HG02678 (cell line): ENCODE measurements at regions not wholly inside any gene's neighbourhood (a gene's known extent, or its start where the extent isn't known, plus 50 kb on each side); places are given as distances from the start of the nearest gene placed in this dataset.
A peak's percentile ranks its signal among the peaks of the same experiment; 100 is the strongest.

ENCODE experiments used
- ATAC-seq: cut with Tn5 transposase; IDR thresholded peaks from one replicate; pipeline ENCODE4 v1.9.1; 2021; ENCODE audit warnings: mild to moderate bottlenecking, moderate library complexity; ENCODE audit not compliant: unreplicated experiment

DNA sequence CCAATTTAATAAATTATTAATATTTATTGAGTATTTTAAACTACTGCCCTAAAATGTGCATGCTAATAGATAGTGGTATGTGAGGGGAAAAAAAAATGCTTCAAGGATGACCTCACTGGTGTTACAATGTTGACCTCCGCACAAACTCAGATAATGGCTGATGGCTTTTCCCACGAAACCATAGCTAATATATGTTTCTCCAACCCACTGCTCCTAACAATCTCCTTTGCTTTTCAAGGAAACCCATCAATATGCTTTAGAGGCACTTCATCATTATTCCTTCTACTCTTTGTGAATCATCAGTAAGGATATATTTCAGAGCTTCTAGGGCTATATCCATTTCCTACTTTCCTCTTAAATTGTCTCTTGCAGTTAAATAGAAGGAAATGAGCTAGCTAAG, 1752.0 kb upstream of the TENM3 start:
- no peak for ATAC-seq

DNA sequence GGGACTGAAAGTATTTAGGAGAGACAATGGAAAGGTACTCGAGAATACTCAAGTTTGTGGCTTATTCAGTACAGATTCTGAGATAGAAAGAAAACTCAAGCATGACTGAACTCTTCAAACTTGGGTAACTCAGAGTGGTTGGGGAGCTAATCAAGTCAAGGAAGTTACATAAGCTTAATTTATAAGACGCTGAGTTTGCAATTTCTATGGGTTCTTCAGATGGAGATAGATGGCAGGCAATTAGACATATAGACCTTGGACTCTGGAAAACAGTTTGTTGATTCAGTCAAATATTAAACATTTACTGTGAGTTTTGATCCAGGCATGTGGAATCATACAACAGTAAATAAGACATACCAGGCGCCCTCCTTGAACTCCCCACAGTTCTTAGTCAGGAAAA, 1749.9 kb upstream of the TENM3 start:
- ATAC-seq, result no peak

DNA sequence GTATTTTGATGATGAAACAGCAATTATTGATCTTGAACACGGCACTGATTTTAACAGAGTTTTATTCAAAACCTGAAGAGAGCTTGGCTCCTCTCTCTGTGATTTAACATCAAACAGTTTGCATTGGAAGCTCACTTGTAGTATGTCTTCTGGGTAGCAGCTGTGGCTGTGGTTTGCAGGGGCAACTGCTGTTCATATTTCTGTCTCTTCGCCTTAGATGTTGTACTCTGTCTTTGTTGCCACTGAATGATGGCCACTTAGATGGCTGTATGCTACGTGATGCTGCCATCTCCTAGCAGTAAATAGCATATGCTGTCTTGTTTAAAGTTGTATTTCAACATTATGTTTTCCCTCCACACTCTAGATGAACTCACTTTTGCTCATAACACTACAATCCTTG, 1743.0 kb upstream of the TENM3 start:
- ATAC-seq, result no peak

DNA sequence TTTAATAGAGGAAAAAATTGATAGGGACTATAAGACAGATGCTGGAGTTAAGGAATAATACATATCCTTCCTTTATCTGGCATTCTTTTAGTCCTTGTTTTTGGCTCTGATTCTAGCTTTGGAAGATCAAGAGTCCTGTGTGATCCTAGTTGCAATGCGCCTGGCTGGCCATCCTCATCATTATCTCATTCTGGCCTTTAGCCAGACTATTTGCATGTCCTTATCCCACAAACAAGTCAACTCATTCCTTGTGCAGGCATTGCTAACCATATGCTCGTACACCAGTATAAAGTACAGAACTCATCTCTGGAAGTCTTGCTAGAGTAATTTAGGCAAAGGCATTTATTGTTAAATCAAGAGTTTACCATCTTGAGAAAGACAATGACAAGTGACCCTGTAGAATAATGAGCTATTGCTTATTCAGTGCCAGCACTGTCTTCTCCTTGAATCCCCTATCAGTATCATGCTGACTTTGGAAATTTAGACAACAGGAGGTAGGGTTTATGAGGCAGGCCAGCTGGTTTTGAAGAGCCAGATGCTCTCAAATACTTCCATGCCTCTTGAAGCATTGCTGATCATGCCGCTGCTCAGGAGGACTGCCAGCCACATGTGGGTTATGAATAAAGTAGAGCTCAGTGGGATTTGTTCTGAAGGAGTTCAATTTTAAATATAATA, 1730.3 kb upstream of the TENM3 start:
- ATAC-seq, result no peak

DNA sequence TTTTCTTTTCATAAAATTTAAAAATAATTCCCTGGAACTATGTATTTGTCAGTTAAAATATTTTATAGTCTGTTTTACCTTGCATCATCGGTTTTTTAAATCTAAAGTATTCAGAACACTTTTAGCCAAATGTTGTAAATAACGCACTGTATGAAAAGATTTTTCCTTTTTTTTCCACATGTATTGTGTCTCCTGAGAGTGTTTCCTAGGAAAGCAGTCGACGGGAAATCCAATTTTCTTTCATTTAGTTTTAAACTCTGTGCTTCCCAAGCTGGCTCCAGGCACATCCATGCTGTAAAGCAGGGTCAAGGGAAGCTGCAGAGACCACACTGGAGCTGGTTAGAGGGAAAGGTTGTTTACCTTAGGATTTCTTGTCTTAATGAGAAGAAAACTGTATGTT, 1724.3 kb upstream of the TENM3 start:
- no peak for ATAC-seq

DNA sequence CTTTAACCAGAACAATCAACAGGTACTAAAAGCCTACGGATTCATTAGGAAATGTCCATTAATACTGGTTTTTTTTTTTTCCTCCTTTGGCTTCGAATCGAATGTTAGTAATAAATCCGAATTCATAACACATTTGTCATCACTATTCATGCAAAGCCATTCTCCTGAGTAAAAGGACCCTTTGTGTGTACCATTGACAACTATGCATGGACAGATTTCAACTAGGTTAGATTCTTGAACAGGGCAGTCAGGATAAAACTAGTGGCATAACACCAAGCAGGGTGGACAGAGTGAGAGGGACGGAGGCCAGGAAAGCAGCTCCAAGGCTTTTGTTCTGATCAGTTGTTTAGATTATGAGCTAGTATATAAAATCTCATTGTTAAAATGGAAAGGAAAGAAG, 1722.0 kb upstream of the TENM3 start:
- no peak for ATAC-seq

DNA sequence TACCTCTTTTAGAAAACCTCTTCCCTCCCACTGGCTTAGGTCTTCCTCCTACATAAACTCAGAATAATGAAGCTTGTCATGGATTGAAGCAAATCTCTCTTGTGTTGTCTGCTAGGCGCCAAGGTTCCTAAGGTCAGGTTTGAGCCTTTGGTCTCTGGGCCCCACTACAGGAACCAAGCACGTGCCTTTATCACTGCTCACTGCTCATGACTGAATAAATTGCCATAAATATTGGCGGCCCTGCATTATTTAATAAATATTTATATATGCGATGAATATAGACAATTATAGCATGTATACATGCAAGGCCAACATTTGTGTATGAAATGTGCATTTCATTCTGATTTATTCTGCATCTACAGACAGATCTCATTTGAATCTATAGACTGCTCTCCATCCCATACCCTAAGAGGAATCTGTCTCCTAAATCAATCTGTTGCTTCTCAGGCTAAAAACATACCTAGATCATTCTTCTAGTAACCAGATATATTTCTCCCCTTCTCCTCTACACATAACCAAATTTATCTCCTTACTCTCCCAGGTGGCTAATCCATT, 1717.6 kb upstream of the TENM3 start:
- ATAC-seq, result no peak

DNA sequence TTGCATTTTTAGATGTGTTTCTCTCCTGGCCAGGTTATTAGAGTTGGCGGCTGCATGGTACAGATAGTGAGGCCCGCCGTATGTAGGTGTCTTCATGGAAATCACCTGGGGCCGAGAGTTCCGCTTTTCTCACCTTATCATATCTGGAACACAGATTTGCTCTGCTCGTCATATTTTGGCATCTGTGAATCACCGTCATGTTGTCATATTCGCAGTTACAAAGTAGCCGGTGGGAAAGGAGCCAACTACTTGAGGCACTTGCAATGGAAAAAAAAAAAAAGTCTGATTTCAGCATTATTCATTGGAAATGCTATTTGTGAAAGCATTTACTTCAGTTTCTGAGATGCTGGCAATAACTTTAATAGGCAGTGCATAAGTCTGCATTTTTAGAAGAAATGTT, 1715.2 kb upstream of the TENM3 start:
- ATAC-seq, result no peak

DNA sequence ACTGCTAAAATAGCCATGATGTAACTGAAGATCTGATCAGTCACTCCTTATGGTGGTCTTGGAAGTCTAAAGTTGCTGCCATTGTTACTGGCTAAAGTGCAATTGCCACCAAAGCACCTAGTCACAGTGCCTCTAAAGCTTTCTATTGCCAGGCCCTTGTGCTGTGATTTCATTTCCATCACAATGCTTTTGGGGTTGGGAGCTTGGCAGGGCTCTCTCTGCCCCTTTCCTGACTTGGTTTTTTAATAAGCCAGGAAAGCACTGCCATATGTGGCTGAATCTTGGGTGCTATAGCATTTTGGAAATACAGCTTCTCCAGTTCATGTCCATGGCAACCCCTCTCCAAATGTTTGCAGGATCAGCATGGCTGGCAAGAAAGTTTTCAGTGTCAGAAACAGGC, 1712.4 kb upstream of the TENM3 start:
- no peak for ATAC-seq

DNA sequence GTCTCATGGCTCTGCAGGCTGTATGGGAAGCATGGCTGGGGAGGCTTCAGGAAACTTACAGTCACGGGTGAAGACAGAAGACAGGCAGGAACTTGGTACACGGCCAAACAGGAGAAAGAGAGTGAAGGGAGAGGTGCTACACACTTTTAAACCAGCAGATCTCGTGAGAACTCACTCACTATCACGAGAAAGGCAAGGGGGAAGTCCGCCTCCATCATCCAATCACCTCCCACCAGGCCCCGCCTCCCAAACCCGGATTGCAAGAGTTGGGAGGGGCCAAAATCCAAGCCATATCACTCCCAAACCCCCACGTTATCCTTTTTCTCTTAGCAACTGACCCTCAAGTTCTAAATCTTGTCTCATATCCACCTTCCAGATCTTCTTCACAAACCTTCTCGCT, 1710.5 kb upstream of the TENM3 start:
- ATAC-seq, result no peak

DNA sequence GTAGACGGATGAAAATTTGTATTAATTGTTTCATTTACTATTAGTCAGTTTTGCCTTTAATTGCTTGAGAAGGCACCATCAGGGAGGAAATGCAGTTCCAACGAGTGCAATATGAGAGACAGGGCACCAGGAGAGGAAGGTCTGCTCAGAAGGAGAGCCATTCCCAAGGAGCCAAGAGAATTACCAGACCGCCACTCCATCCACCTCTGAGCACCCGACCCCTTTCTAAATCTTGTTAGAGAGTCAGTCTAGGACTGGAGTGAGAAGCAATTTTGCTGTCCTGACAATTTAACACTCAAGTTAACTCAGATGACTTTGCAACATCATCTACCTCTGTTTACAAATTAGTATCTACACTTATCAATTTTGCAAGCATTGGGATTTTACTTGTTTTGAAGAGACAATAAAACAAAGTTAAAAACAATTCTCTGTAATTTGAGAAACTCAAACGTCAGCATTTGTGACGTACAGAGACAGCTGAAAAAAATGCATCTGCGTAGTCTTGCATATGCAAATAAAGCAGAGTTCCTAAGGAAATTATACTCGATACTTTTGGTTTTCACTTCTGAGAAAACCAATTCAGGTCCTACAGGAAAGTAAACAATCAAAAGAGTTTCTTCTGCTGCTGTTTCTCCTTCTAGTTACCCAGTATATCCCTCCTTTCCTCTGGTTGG, 1704.7 kb upstream of the TENM3 start:
- no peak for ATAC-seq

DNA sequence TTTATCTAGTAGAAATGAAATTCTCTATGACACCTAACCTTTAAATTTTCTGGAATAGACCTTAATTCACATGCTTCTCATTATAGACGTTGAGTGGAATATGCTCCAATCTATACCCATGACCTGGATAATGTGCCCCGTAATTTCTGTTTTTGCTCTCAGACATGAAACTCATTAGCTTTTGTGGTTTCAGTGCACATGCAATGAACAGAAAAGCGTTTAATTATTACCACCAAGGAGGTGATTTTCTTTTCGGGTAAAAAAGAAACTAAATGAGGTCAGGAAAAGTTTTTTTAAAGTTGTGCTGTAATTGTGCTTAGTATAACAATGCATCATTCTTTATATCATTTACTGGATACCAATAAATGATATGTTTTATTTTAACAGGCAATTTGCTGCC, 1703.9 kb upstream of the TENM3 start:
- ATAC-seq, result peak; percentile 64

DNA sequence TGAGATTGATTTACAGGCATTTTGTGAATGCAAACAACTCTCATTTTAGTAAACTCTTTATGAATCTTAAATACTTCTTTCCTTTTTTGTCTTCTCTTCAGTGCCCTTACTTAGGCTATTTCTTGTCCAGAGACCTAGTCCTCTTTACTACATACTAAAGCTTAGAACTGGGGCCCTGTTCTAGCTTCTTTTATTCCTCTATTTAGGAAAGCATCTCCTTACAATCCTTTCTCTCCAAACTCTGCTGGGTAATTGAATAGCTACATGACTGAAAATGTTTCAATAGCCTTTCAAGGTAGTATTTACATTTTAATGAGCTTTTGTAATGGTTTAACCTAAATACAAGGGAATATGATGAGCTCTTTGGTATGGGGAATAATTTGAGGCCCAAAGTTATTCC, 1701.5 kb upstream of the TENM3 start:
- no peak for ATAC-seq

DNA sequence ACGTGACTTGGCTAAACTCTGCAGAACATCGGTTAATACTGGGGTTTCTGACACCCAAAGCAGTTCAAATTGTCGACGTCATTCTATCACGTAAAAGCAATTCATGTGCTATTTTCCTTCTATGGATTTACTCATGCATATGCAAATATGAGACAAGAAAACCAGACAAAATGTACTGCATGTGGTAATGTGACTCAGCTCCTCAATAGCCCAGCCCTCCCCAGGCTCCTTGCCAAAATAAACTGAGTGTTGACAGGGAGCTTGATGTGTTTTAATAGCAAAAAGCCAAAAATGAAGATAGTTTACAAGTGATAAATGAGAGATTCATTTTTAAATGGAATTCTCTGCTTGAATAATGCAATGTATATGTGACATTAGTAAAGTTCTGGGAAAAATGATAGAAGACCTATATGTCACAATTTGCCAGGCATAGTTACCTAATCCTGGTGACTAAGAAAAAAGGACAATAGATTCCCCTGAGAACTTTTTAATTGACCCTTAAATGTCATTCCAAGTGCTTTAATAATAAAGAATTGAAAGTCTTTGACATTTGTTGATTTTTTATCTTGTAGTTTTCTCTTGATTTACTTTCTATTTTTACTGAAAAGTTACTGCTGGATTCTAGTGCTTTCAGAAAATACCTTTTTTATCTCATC, 1700.6 kb upstream of the TENM3 start:
- ATAC-seq, result no peak

DNA sequence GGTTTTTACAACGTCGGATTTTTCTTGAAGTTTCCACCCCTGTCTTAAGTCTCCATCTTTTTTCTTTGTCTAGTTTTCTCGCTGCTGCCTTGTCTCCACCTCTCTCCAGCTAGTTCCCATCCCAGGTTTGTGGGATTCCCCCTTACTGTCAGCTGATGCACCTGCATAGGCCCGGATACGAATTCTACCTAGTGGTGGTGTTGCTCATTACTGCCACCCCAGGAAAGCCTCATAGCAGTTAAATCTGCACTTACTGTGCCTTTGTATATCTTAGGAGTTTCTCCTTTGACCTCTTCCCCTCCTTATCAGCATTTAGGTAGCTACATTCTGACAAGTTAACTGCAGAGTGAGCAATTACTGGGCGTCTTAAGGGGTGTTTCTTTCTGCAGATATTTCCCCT, 1693.1 kb upstream of the TENM3 start:
- no peak for ATAC-seq

DNA sequence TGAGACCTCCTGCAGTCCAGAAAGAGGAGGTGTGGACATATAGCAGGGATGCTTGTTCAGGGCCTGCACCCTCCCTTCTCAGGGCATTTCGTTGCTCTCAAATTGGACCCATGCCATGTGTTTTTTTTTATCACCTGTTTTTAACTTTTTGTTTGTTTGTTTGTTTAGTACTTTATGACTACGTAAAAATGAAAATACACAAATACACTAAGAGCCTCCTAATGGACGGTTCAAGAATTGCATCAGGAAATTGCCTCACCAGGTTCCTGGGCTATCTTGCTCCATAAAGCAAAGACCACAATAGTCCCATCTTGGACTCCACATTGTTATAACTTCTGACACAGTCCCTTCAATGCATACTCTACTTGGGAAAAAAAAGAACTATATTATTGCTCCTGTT, 1685.9 kb upstream of the TENM3 start:
- no peak for ATAC-seq

DNA sequence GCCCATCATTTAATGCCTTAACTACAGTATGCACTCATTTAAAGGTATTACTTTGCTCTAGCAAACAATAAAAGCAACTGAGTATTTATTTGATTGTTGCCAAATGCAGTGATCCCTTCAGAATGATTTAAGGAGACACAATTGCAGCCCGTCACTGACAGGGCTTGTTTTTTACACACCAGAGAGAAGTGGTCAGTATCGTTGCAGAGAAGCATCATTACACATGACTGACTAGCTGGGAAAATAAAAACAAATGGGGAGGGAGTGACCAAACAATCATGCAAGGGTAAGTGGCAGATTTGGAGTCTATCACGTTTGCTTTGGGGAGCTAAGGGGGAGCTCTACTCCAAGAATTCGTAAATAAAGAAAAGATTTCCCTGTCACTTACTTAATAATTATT, 1685.3 kb upstream of the TENM3 start:
- ATAC-seq, result no peak

DNA sequence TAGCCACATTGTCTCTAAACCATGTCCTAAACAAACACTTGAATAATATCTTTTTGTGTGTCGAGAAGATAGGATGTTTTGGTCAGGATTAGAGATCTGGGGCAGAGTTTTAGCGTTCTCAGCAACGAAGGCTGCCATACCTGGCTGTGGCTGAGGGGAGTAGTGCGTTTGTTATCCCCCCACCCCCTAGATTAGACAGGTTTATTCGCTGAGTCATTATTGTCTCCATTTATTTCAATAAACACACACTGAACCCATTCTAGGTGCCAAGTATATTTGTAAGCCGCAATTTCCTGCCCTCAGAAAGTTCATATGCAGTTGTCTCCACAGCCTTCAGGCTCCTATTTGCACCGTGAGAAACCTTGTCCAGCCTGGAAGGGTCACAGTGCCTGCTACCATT, 1684.8 kb upstream of the TENM3 start:
- no peak for ATAC-seq

DNA sequence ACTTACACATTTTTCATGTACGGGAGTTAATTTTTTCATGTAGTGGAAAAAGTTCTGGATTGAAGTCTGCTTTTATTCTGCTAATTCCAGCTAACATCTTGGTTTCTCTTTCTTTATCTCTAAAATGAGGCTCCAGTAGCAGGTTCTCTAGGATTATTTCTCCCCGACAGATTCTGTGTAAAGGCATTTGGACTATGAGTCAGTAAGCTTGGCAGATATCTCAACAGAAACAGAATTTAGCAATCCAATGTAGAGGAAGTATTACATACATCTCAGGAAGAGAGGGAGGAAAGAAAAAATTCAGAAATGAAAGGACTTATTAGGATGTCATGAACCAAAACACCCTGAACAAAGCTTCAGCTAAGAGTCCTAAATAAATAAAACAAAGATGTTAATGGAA, 1682.3 kb upstream of the TENM3 start:
- ATAC-seq, result no peak

DNA sequence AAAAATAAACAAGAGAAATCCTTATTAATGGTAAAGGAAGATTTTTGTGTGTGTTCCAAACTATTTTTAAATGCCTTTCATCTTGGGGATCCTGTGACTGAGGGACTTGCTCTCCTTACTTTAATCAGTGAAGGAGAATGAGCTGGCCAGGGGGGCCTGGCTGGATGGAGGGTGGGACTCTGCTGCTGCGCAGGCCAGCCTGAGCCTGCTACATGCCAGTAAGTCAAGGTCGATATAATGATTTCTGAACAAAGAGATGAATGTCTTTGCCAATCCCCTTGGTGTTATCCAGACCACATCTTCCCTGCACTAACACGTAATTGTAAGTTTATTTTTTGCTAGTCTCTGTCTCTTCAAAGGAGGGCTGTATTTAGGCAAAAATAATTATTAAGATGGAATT, 1679.2 kb upstream of the TENM3 start:
- no peak for ATAC-seq

DNA sequence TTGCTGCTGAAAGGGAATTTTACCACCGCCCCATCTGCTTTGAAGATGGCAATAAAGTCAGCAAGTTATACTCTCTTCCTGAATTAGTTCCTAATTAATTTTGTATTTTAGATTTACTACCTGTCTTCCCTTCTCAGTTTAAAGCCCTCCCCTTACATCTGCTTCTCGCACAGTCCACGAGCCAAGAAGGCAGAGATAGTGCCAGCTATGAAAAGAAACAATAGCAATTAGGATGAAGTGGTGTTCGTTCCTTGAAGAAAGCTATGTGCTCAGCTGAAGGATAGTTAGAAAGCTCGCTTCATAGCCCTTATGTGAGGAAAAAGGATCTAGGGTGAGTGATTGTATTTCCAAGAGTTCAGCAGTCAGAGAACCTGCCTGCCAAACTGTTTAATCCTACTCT, 1678.8 kb upstream of the TENM3 start:
- no peak for ATAC-seq

DNA sequence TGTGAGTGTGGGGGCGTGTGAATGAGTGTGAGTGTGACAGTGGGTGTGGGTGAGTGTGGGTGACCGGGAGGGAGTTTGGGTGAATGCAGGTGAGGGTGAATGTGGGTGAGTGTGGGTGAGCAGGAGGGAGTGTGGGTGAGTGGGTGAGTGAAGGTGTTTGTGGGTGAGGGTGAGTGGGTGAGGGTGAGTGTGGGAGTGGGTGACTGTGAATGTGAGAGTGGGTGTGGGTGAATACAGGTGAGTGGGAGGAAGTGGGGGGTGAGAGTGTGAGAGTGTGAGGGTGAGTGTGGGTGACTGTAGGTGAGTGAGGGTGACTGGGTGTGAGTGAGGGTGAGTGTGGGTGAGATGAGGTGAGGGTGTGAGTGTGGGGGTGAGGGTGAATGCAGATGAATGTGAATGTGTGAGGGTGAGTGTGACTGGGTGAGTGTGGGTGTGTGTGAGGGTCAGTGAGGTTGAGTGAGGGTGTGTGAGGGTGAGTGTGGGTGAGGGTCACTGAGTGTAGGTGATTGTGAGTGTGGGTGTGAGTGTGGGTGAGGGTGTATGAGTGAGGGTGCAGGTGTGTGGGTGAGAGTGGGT, 1677.3 kb upstream of the TENM3 start:
- no peak for ATAC-seq
